Caco-2 (cell line): ENCODE measurements at regions not wholly inside any gene's neighbourhood (a gene's known extent, or its start where the extent isn't known, plus 50 kb on each side); places are given as distances from the start of the nearest gene placed in this dataset.

Source experiments
- BruUV-seq: library from RNA; stranded (reverse); fragments of 400-500 nt; replicated peaks from 2 replicates; lab custom pipeline; 2021; lab: Mats Ljungman, UMichigan
- CTCF ChIA-PET: fragments of 300-600 bp; sonication (Branson Sonifier 250); formaldehyde crosslinking; loops from one replicate; lab custom pipeline; 2022; ENCODE audit warnings: antibody characterized with exemption; lab: Charles Lee
- POLR2A ChIA-PET: fragments of 300-600 bp; sonication (Branson Sonifier 250); formaldehyde crosslinking; loops from one replicate; lab custom pipeline; 2022; ENCODE audit warnings: antibody characterized with exemption; lab: Charles Lee
- DNase-seq, 2 experiments: peaks; one replicate each; pipeline versions ENCODE4 v3.0.0 to v3.0.0-alpha.2; 2020 to 2022
- H3K27me3 ChIP-seq: replicated peaks from 2 replicates; pipeline ENCODE4 v1.6.0; 2011; ENCODE audit warnings: low read length; ENCODE audit not compliant: control insufficient read depth, insufficient read depth
- H3K36me3 ChIP-seq: 2 replicates; pipeline ENCODE4 v1.5.1; 2011; ENCODE audit warnings: low read length; ENCODE audit not compliant: control insufficient read depth, insufficient read depth
- H3K4me1 ChIP-seq: fragments of 250-450 bp; sonication (Bioruptor Pico); 2 replicates; pipeline ENCODE4 v1.5.1; 2020; ENCODE audit warnings: mild to moderate bottlenecking
- H3K4me3 ChIP-seq: 2 replicates; pipeline ENCODE4 v1.5.1; 2011; ENCODE audit warnings: low read depth, mild to moderate bottlenecking, control low read depth, low read length
- H3K9me3 ChIP-seq: fragments of 250-450 bp; sonication (Bioruptor Pico); 2 replicates; pipeline ENCODE4 v1.5.1; 2020; ENCODE audit warnings: mild to moderate bottlenecking, moderate library complexity
- H3K27ac Mint-ChIP-seq: one replicate; pipeline ENCODE4 v1.8.0; 2022; ENCODE audit warnings: mixed read lengths; ENCODE audit not compliant: unreplicated experiment
- H3K27me3 Mint-ChIP-seq: one replicate; pipeline ENCODE4 v1.8.0; 2022; ENCODE audit warnings: mixed read lengths; ENCODE audit not compliant: insufficient read depth, unreplicated experiment
- H3K36me3 Mint-ChIP-seq: one replicate; pipeline ENCODE4 v1.8.0; 2022; ENCODE audit warnings: mild to moderate bottlenecking, mixed read lengths; ENCODE audit not compliant: insufficient read depth, unreplicated experiment
- H3K4me1 Mint-ChIP-seq: one replicate; pipeline ENCODE4 v1.8.0; 2022; ENCODE audit warnings: low read depth, mixed read lengths; ENCODE audit not compliant: unreplicated experiment
- H3K4me3 Mint-ChIP-seq: one replicate; pipeline ENCODE4 v1.8.0; 2022; ENCODE audit warnings: mild to moderate bottlenecking, moderate library complexity, mixed read lengths; ENCODE audit not compliant: unreplicated experiment
- H3K9me3 Mint-ChIP-seq: one replicate; pipeline ENCODE4 v1.8.0; 2022; ENCODE audit warnings: mixed read lengths; ENCODE audit not compliant: unreplicated experiment
- intact Hi-C: fragments of 100-400 bp; cut with micrococcal nuclease; formaldehyde crosslinking; loops from one replicate; pipeline ENCODE4 v1.10.0; 2022; ENCODE audit not compliant: unreplicated experiment
- TF ChIP-seq, protein P1 (sequence below), 2 experiments: fragments of 200-600 bp in 1 of 2; IDR thresholded peaks; 1 replicate in 1 of 2; 2 replicates in 1 of 2; pipeline versions ENCODE4 v1.5.1 to v1.8.0; 2011 to 2022; ENCODE audit warnings: antibody characterized with exemption in 1 of 2, control low read depth in 1 of 2, inconsistent platforms in 1 of 2, low read depth in 1 of 2, low read length in 1 of 2, mild to moderate bottlenecking in 1 of 2, moderate library complexity in 1 of 2; ENCODE audit not compliant: insufficient read depth in 1 of 2, severe bottlenecking in 1 of 2, unreplicated experiment in 1 of 2

DNA sequence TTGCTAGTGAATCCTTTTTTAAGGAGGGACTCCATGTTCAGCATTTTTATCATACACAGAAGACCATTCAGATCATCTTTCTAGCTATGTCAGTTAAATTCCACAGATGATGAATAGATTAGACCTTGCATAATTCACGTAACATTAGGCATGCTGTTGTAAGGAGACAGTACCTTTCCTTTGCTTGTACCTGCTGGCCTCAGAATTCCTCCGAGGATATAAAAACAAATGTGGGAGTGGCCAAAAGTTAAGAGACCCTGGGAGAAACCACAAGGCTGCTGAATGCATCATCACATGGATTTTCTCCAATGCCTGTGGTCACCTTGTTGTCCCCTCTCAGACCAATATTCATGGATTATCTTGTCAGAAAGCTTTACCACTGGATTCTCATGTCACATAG, 201.4 kb downstream of the MAGEB17 start:
- no peaks in the 10 kb centered on the region for H3K4me1 ChIP-seq
- Mint-ChIP-seq H3K27me3 (no peaks in the 10 kb centered on the region), H3K4me1 (no peaks in the 10 kb centered on the region), H3K27ac (no peak overlapping the region), H3K36me3 (no peaks in the 10 kb centered on the region), H3K4me3 (no peak overlapping the region), H3K9me3 (no peaks in the 10 kb centered on the region)
- intact Hi-C loops: no loop called here
- no TSS peak for BruUV-seq
- ChIA-PET CTCF (no interaction called here), POLR2A (no interaction called here)
- H3K9me3 ChIP-seq: no peaks in the 10 kb centered on the region
- no peak for DNase-seq
- H3K36me3 ChIP-seq: no peaks in the 10 kb centered on the region
- TF ChIP-seq, protein P1, sequence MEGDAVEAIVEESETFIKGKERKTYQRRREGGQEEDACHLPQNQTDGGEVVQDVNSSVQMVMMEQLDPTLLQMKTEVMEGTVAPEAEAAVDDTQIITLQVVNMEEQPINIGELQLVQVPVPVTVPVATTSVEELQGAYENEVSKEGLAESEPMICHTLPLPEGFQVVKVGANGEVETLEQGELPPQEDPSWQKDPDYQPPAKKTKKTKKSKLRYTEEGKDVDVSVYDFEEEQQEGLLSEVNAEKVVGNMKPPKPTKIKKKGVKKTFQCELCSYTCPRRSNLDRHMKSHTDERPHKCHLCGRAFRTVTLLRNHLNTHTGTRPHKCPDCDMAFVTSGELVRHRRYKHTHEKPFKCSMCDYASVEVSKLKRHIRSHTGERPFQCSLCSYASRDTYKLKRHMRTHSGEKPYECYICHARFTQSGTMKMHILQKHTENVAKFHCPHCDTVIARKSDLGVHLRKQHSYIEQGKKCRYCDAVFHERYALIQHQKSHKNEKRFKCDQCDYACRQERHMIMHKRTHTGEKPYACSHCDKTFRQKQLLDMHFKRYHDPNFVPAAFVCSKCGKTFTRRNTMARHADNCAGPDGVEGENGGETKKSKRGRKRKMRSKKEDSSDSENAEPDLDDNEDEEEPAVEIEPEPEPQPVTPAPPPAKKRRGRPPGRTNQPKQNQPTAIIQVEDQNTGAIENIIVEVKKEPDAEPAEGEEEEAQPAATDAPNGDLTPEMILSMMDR (IDR thresholded peaks at IDR 0.05; ENCODE audit: insufficient read depth in 1 of 2, low read depth in 1 of 2, low read length in 1 of 2, severe bottlenecking in 1 of 2, unreplicated experiment in 1 of 2): no peak
- H3K27me3 ChIP-seq: no peaks in the 10 kb centered on the region
- no peak overlapping the region for H3K4me3 ChIP-seq

DNA sequence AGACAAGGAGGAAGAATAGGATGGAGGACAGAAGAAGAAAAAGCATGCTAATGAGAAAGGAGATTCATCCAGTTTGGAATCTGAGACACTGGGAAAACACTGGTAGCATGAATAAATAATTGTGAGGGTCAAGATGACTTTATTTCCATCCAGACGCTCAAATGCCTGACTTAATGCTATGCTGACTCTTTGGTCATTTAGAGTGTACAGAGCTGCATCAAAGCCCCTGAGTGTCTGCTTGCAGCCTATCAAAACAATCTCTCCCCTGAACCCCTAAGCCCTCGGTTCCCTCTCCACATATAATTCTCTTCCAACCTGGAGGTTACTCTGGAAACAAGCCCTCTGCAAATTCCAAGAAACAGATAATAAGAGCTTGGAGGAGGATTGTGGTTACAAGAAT, 208.8 kb downstream of the MAGEB17 start:
- Histone ChIP-seq H3K4me1 (no peaks in the 10 kb centered on the region), H3K9me3 (no peaks in the 10 kb centered on the region), H3K27me3 (no peaks in the 10 kb centered on the region), H3K36me3 (no peaks in the 10 kb centered on the region), H3K4me3 (no peak overlapping the region)
- no TSS peak for BruUV-seq
- TF ChIP-seq, protein P1 (IDR thresholded peaks at IDR 0.05; ENCODE audit: insufficient read depth in 1 of 2, low read depth in 1 of 2, low read length in 1 of 2, severe bottlenecking in 1 of 2, unreplicated experiment in 1 of 2): no peak
- intact Hi-C loops: no loop called here
- H3K36me3 Mint-ChIP-seq: no peaks in the 10 kb centered on the region
- H3K4me3 Mint-ChIP-seq: no peak overlapping the region
- H3K27me3 Mint-ChIP-seq: no peaks in the 10 kb centered on the region
- ChIA-PET POLR2A (no interaction called here), CTCF (no interaction called here)
- H3K9me3 Mint-ChIP-seq: no peaks in the 10 kb centered on the region
- DNase-seq: no peak
- H3K4me1 Mint-ChIP-seq: no peaks in the 10 kb centered on the region
- H3K27ac Mint-ChIP-seq: no peak overlapping the region

DNA sequence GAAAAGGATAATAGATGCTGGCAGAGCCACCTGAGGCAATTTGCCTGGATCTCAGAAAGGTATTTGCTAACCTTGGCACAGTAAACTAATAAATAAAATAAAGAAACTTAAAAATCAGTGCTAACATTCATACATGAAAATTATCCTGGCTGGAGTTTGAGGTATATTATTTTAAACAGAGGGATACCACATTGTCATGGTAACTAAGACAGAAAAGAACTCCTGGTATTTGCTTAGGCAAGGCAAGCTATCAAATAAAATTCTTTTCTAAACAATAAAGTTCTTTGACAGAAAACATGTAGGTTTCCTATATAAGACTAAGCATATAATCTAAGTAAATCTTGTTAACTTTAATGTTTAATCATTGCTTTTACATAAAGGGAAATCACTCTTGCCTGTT, 218.8 kb downstream of the MAGEB17 start:
- TF ChIP-seq, protein P1 (IDR thresholded peaks at IDR 0.05; ENCODE audit: insufficient read depth in 1 of 2, low read depth in 1 of 2, low read length in 1 of 2, severe bottlenecking in 1 of 2, unreplicated experiment in 1 of 2): no peak
- no peak overlapping the region for H3K27ac Mint-ChIP-seq

More for the DNA sequence above, 218.8 kb downstream of the MAGEB17 start:
- Histone ChIP-seq H3K27me3 (no peaks in the 10 kb centered on the region), H3K4me1 (no peaks in the 10 kb centered on the region), H3K36me3 (no peaks in the 10 kb centered on the region), H3K4me3 (no peak overlapping the region), H3K9me3 (no peaks in the 10 kb centered on the region)
- DNase-seq: no peak
- no peaks in the 10 kb centered on the region for H3K4me1 Mint-ChIP-seq
- CTCF ChIA-PET: no interaction called here
- intact Hi-C loops: no loop called here
- BruUV-seq: no TSS peak
- no peaks in the 10 kb centered on the region for H3K27me3 Mint-ChIP-seq
- no peaks in the 10 kb centered on the region for H3K36me3 Mint-ChIP-seq
- H3K4me3 Mint-ChIP-seq: no peak overlapping the region
- POLR2A ChIA-PET: no interaction called here
- no peaks in the 10 kb centered on the region for H3K9me3 Mint-ChIP-seq
